WTC11 (cell line): ENCODE measurements at regions not wholly inside any gene's neighbourhood (a gene's known extent, or its start where the extent isn't known, plus 50 kb on each side); places are given as distances from the start of the nearest gene placed in this dataset.

Experiments
- CTCF ChIP-seq: fragments of 200-600 bp; IDR thresholded peaks from 2 replicates; pipeline ENCODE4 v1.8.0; 2022; ENCODE audit warnings: antibody characterized with exemption
- E2F1 ChIP-seq: sonication (generic); formaldehyde crosslinking; IDR thresholded peaks from 2 replicates; pipeline ENCODE4 v1.8.0; 2022; ENCODE audit warnings: mild to moderate bottlenecking, missing genetic modification reagents
- FOXP4 ChIP-seq: sonication (generic); formaldehyde crosslinking; IDR thresholded peaks from 2 replicates; pipeline ENCODE4 v1.8.0; 2022; ENCODE audit warnings: mild to moderate bottlenecking, missing genetic modification reagents
- ZNF425 ChIP-seq: fragments of 250-450 bp; sonication (Bioruptor Pico); conservative IDR thresholded peaks from 2 replicates; pipeline ENCODE4 v1.9.0; 2021; ENCODE audit warnings: mild to moderate bottlenecking

- TF ChIP-seq CTCF (no peak), ZNF425 (CRISPR knock-in tag) (no peak), FOXP4 (CRISPR knock-in tag) (no peak), E2F1 (CRISPR knock-in tag) (no peak)
Measured at GRCh38 chr5:39794513-39795210, 369.9 kb upstream of the DAB2 start.
